SK-N-MC (cell line): ENCODE measurements at regions not wholly inside any gene's neighbourhood (a gene's known extent, or its start where the extent isn't known, plus 50 kb on each side); places are given as distances from the start of the nearest gene placed in this dataset.

Source experiments
- EZH2 ChIP-seq: fragments of 200-600 bp; sonication (generic); IDR thresholded peaks from one replicate; pipeline ENCODE4 v1.6.1; 2017; ENCODE audit warnings: antibody characterized with exemption
- POLR2AphosphoS5 ChIP-seq: IDR thresholded peaks from 2 replicates; pipeline ENCODE4 v1.6.1; 2012; ENCODE audit warnings: mild to moderate bottlenecking, low read depth, low read length, borderline replicate concordance

GRCh38 chr14:43313719-43314118, 1193.4 kb downstream of the FSCB start:
- TF ChIP-seq POLR2AphosphoS5 = no peak
- no peak for TF ChIP-seq EZH2
